ENCODE measurements at regions not wholly inside any gene's neighbourhood (a gene's known extent, or its start where the extent isn't known, plus 50 kb on each side); places are given as distances from the start of the nearest gene placed in this dataset.

DNA sequence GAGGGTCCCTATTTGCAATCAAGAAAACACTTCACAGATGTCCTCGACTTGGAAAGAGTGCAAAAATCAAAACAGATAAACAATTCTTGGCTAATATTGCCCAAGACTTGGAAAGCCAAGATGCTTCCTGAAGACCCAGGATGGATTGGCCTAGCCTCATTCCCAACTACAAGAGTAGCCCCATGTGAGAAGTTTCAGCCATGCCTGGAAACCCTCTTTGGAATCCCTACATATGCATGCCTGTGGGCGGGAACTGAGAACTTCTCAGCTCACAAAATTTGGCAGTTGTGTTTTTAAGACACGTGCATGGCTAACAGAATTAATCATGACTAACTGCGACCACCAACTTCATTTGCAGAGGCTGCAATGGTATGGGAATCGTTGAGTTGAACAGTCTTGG, 283.2 kb upstream of the TBX3 start:
- TF ChIP-seq, protein P1, sequence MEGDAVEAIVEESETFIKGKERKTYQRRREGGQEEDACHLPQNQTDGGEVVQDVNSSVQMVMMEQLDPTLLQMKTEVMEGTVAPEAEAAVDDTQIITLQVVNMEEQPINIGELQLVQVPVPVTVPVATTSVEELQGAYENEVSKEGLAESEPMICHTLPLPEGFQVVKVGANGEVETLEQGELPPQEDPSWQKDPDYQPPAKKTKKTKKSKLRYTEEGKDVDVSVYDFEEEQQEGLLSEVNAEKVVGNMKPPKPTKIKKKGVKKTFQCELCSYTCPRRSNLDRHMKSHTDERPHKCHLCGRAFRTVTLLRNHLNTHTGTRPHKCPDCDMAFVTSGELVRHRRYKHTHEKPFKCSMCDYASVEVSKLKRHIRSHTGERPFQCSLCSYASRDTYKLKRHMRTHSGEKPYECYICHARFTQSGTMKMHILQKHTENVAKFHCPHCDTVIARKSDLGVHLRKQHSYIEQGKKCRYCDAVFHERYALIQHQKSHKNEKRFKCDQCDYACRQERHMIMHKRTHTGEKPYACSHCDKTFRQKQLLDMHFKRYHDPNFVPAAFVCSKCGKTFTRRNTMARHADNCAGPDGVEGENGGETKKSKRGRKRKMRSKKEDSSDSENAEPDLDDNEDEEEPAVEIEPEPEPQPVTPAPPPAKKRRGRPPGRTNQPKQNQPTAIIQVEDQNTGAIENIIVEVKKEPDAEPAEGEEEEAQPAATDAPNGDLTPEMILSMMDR (conservative IDR thresholded peaks at IDR 0.05) = no peak
- TF ChIP-seq ZFX (IDR thresholded peaks at IDR 0.05) = no peak

All from C4-2B (cell line).